DND-41 (cell line): ENCODE measurements at regions not wholly inside any gene's neighbourhood (a gene's known extent, or its start where the extent isn't known, plus 50 kb on each side); places are given as distances from the start of the nearest gene placed in this dataset.

Source experiments
- ATAC-seq: fragments of 200-7000 bp; cut with Tn5 transposase; 3 replicates; pipeline ENCODE4 v1.9.1; 2021; ENCODE audit warnings: low read depth; ENCODE audit not compliant: insufficient read depth
- DNase-seq: peaks from one replicate; pipeline ENCODE4 v3.0.0-alpha.2; 2020
- H2AFZ ChIP-seq: 2 replicates; pipeline ENCODE4 v1.6.0; 2012; ENCODE audit warnings: low read depth, low read length
- H3K27ac ChIP-seq: 2 replicates; pipeline ENCODE4 v1.5.1; 2012; ENCODE audit warnings: low read length, inconsistent platforms
- H3K27me3 ChIP-seq: fragments of 200-600 bp; sonication (generic); 2 replicates; pipeline ENCODE4 v1.6.0; 2012; ENCODE audit warnings: low read length, mild to moderate bottlenecking, inconsistent platforms; ENCODE audit not compliant: insufficient read depth, poor library complexity
- H3K36me3 ChIP-seq: 2 replicates; pipeline ENCODE4 v1.5.1; 2012; ENCODE audit warnings: low read length, inconsistent platforms; ENCODE audit not compliant: insufficient read depth
- H3K4me1 ChIP-seq: 2 replicates; pipeline ENCODE4 v1.5.1; 2012; ENCODE audit warnings: mild to moderate bottlenecking, low read length; ENCODE audit not compliant: insufficient read depth
- H3K4me2 ChIP-seq: 2 replicates; pipeline ENCODE4 v1.6.0; 2012; ENCODE audit warnings: mild to moderate bottlenecking, moderate library complexity, low read length, inconsistent platforms; ENCODE audit not compliant: insufficient read depth
- H3K4me3 ChIP-seq, 2 experiments: fragments of 200-600 bp in 1 of 2; shearing (Covaris generic) in 1 of 2; 2 replicates each; pipeline ENCODE4 v1.5.1; 2012 to 2016; ENCODE audit warnings: inconsistent platforms in 2 of 2, low read length in 2 of 2, mild to moderate bottlenecking in 2 of 2, low read depth in 1 of 2, moderate library complexity in 1 of 2
- H3K79me2 ChIP-seq: 2 replicates; pipeline ENCODE4 v1.6.0; 2012; ENCODE audit warnings: low read length, inconsistent platforms; ENCODE audit not compliant: insufficient read depth
- H3K9ac ChIP-seq: 2 replicates; pipeline ENCODE4 v1.6.0; 2012; ENCODE audit warnings: low read depth, mild to moderate bottlenecking, inconsistent platforms, low read length, moderate library complexity
- H3K9me3 ChIP-seq: 2 replicates; pipeline ENCODE4 v1.5.1; 2012; ENCODE audit warnings: low read length, moderate library complexity, mild to moderate bottlenecking, inconsistent platforms; ENCODE audit not compliant: insufficient read depth, severe bottlenecking
- H4K20me1 ChIP-seq: 2 replicates; pipeline ENCODE4 v1.6.0; 2012; ENCODE audit warnings: low read length; ENCODE audit not compliant: insufficient read depth
- CTCF ChIP-seq: IDR thresholded peaks from 2 replicates; pipeline ENCODE4 v1.5.1; 2012; ENCODE audit warnings: borderline replicate concordance, low read length, moderate library complexity, mild to moderate bottlenecking; ENCODE audit not compliant: poor library complexity, severe bottlenecking; ENCODE audit errors: extremely low read depth
- EZH2 ChIP-seq: IDR thresholded peaks from 3 replicates; pipeline ENCODE4 v1.6.1; 2012; ENCODE audit warnings: borderline replicate concordance, low read depth, mild to moderate bottlenecking, moderate library complexity, low read length, inconsistent platforms; ENCODE audit not compliant: severe bottlenecking

- no peaks in the 10 kb centered on the region for H3K4me1 ChIP-seq
- no peaks in the 10 kb centered on the region for H3K36me3 ChIP-seq
- H3K79me2 ChIP-seq = no peaks in the 10 kb centered on the region
- ATAC-seq (no peak; the same call in 2 of the 3 replicates), DNase-seq (no peak)
- no peaks in the 10 kb centered on the region for H4K20me1 ChIP-seq
- no peak overlapping the region for H3K4me2 ChIP-seq
- no peak overlapping the region for H2AFZ ChIP-seq
- no peaks in the 10 kb centered on the region for H3K9me3 ChIP-seq
- H3K4me3 ChIP-seq = no peak overlapping the region
- H3K27me3 ChIP-seq = peaks cover 24% of the 10 kb centered on the region
- TF ChIP-seq CTCF = no peak
- TF ChIP-seq EZH2 = no peak
- no peak overlapping the region for H3K9ac ChIP-seq
- no peak overlapping the region for H3K27ac ChIP-seq
Observed at GRCh38 chr5:5066276-5067186, 73.6 kb upstream of the ADAMTS16 start.

GRCh38 chr5:5069851-5070250 lies 70.3 kb upstream of the ADAMTS16 start:
- Histone ChIP-seq H3K4me3 (no peak overlapping the region), H3K4me2 (no peak overlapping the region), H3K27ac (no peak overlapping the region), H3K9me3 (no peaks in the 10 kb centered on the region), H3K9ac (no peak overlapping the region), H3K27me3 (peaks cover 26% of the 10 kb centered on the region), H4K20me1 (no peaks in the 10 kb centered on the region), H3K36me3 (no peaks in the 10 kb centered on the region), H3K4me1 (no peaks in the 10 kb centered on the region), H2AFZ (no peak overlapping the region), H3K79me2 (no peaks in the 10 kb centered on the region)
- DNase-seq (no peak), ATAC-seq (no peak)
- TF ChIP-seq CTCF (no peak), EZH2 (no peak)

- Histone ChIP-seq H3K4me1 (no peaks in the 10 kb centered on the region), H3K79me2 (no peaks in the 10 kb centered on the region)
Observed at GRCh38 chr5:5071554-5071953, 68.6 kb upstream of the ADAMTS16 start.

More at GRCh38 chr5:5071554-5071953, 68.6 kb upstream of the ADAMTS16 start:
- no peaks in the 10 kb centered on the region for H3K36me3 ChIP-seq
- H3K27ac ChIP-seq = no peak overlapping the region
- H4K20me1 ChIP-seq = no peaks in the 10 kb centered on the region
- H3K9me3 ChIP-seq = no peaks in the 10 kb centered on the region
- H3K9ac ChIP-seq = no peak overlapping the region
- H3K27me3 ChIP-seq = peaks cover 22% of the 10 kb centered on the region
- DNase-seq (no peak), ATAC-seq (no peak)
- TF ChIP-seq EZH2 = no peak
- no peak for TF ChIP-seq CTCF
- no peak overlapping the region for H2AFZ ChIP-seq
- no peak overlapping the region for H3K4me3 ChIP-seq
- H3K4me2 ChIP-seq = no peak overlapping the region
